ENCODE measurements at regions not wholly inside any gene's neighbourhood (a gene's known extent, or its start where the extent isn't known, plus 50 kb on each side); places are given as distances from the start of the nearest gene placed in this dataset.

GRCh38 chr1:163661391-163661790 is 339.6 kb downstream of the NUF2 start:
- TF ChIP-seq CTCF (IDR thresholded peaks at IDR 0.05 in 4 of 5, conservative IDR thresholded peaks at IDR 0.05 in 1 of 5): no peak
- TF ChIP-seq POLR2A (IDR thresholded peaks at IDR 0.05): no peak

Measured in gastrocnemius medialis (tissue), 4 donors.